Thyroid gland (tissue), 4 donors: ENCODE measurements at regions not wholly inside any gene's neighbourhood (a gene's known extent, or its start where the extent isn't known, plus 50 kb on each side); places are given as distances from the start of the nearest gene placed in this dataset.
"Not testable (repeated sequence)": the region's sequence is repeated elsewhere in the genome, so short reads cannot be mapped to it uniquely, and the experiment has no call there.

ENCODE experiments used
- DNase-seq, 2 donors: peaks; one replicate each; pipeline ENCODE4 v3.0.0-alpha.2; 2019
- H3K27ac ChIP-seq, 3 donors: fragments of 200-600 bp; sonication (generic); 1 replicate in 2 of 3; 2 replicates in 1 of 3; pipeline ENCODE4 v1.5.1; 2016 to 2019; ENCODE audit warnings: mild to moderate bottlenecking in 1 of 3, moderate library complexity in 1 of 3
- H3K27me3 ChIP-seq: fragments of 200-600 bp; sonication (generic); one replicate; pipeline ENCODE4 v1.5.1; 2019
- H3K36me3 ChIP-seq, 2 donors: fragments of 200-600 bp; sonication (generic); one replicate each; pipeline ENCODE4 v1.5.1; 2016 to 2019
- H3K4me1 ChIP-seq, 2 donors: fragments of 200-600 bp; sonication (generic); one replicate each; pipeline ENCODE4 v1.5.1; 2017 to 2019
- H3K4me3 ChIP-seq, 3 donors: fragments of 200-600 bp; sonication (generic); replicated peaks in 1 of 3; 1 replicate in 2 of 3; 2 replicates in 1 of 3; pipeline ENCODE4 v1.5.1; 2016; ENCODE audit warnings: mild to moderate bottlenecking in 1 of 3
- H3K9me3 ChIP-seq: fragments of 200-600 bp; sonication (generic); one replicate; pipeline ENCODE4 v1.5.1; 2017
- CTCF ChIP-seq, 6 experiments: fragments of 200-600 bp in 3 of 6; fragments of 450-650 bp in 3 of 6; sonication (generic) in 3 of 6; IDR thresholded peaks; one replicate each; pipeline ENCODE4 v1.5.1; 2016 to 2019; ENCODE audit warnings: antibody characterized with exemption in 6 of 6, mild to moderate bottlenecking in 2 of 6, inconsistent platforms in 1 of 6, moderate library complexity in 1 of 6
- POLR2A ChIP-seq, 2 donors: fragments of 450-650 bp; IDR thresholded peaks; one replicate each; pipeline ENCODE4 v1.6.1; 2017; ENCODE audit warnings: antibody characterized with exemption in 2 of 2, mild to moderate bottlenecking in 2 of 2, moderate library complexity in 1 of 2
- WGBS, 2 donors: methylation state at CpG; one replicate each; pipeline ENCODE4 v1.1.5; 2017; 5-methylcytosine and 5-hydroxymethylcytosine counted together
- intact Hi-C: fragments of 100-400 bp; cut with DNase I; formaldehyde crosslinking; loops from one replicate; pipeline ENCODE4 v1.15.1; 2023

GRCh38 chr11:7143908-7144307, 55.1 kb downstream of the RBMXL2 start:
- DNase-seq: no peak
- intact Hi-C loops: no loop called here
- no peak overlapping the region for H3K4me3 ChIP-seq
- no peaks in the 10 kb centered on the region for H3K36me3 ChIP-seq
- no peaks in the 10 kb centered on the region for H3K27me3 ChIP-seq
- WGBS, 2 donors: 4 to 10% methylated on average over 1 of the region's 1 CpG
- TF ChIP-seq POLR2A (IDR thresholded peaks at IDR 0.05) (no peak), CTCF (IDR thresholded peaks at IDR 0.05) (peak in 4 of 6 experiments; percentile 15 to 63 (median 44))
- no peaks in the 10 kb centered on the region for H3K9me3 ChIP-seq
- no peak overlapping the region for H3K27ac ChIP-seq
- H3K4me1 ChIP-seq: no peaks in the 10 kb centered on the region

GRCh38 chr11:7150104-7150503, 61.3 kb downstream of the RBMXL2 start:
- H3K27ac ChIP-seq, H3K4me3 ChIP-seq, H3K9me3 ChIP-seq, H3K36me3 ChIP-seq, DNase-seq, H3K27me3 ChIP-seq, H3K4me1 ChIP-seq, intact Hi-C loops: not testable (repeated sequence)
- 93 to 97% methylated on average over 4 of the region's 4 CpGs for WGBS, 2 donors

GRCh38 chr11:7154881-7155361, 66.1 kb downstream of the RBMXL2 start:
- no peak for TF ChIP-seq POLR2A (IDR thresholded peaks at IDR 0.05)
- TF ChIP-seq CTCF (IDR thresholded peaks at IDR 0.05): no peak
- intact Hi-C loops: no loop called here
- Histone ChIP-seq H3K36me3 (no peaks in the 10 kb centered on the region), H3K9me3 (no peaks in the 10 kb centered on the region), H3K4me1 (no peaks in the 10 kb centered on the region), H3K4me3 (no peak overlapping the region), H3K27ac (no peak overlapping the region), H3K27me3 (no peaks in the 10 kb centered on the region)
- WGBS, 2 donors: 43 to 61% methylated on average over 2 of the region's 2 CpGs
- DNase-seq: no peak

GRCh38 chr11:7160814-7161489, 72.2 kb downstream of the RBMXL2 start:
- intact Hi-C loops: no loop called here
- H3K27ac ChIP-seq: no peak overlapping the region
- no peaks in the 10 kb centered on the region for H3K4me1 ChIP-seq
- TF ChIP-seq POLR2A (IDR thresholded peaks at IDR 0.05) (no peak), CTCF (IDR thresholded peaks at IDR 0.05) (no peak)
- no peaks in the 10 kb centered on the region for H3K27me3 ChIP-seq
- 32 to 41% methylated on average over 3 of the region's 3 CpGs for WGBS, 2 donors
- H3K36me3 ChIP-seq: no peaks in the 10 kb centered on the region
- no peak for DNase-seq
- no peak overlapping the region for H3K4me3 ChIP-seq
- no peaks in the 10 kb centered on the region for H3K9me3 ChIP-seq

GRCh38 chr11:7165911-7166310, 77.1 kb downstream of the RBMXL2 start:
- Histone ChIP-seq H3K9me3 (no peaks in the 10 kb centered on the region), H3K4me1 (no peaks in the 10 kb centered on the region), H3K4me3 (no peak overlapping the region), H3K27ac (no peak overlapping the region), H3K27me3 (no peaks in the 10 kb centered on the region), H3K36me3 (no peaks in the 10 kb centered on the region)
- no peak for TF ChIP-seq POLR2A (IDR thresholded peaks at IDR 0.05)
- no peak for TF ChIP-seq CTCF (IDR thresholded peaks at IDR 0.05)
- 13 to 24% methylated on average over 3 of the region's 3 CpGs for WGBS, 2 donors
- DNase-seq: peak; percentile 3 to 5
- intact Hi-C loops: no loop called here
